H1 (cell line): ENCODE measurements at regions not wholly inside any gene's neighbourhood (a gene's known extent, or its start where the extent isn't known, plus 50 kb on each side); places are given as distances from the start of the nearest gene placed in this dataset.

ENCODE experiments used
- CHD1 ChIP-seq: IDR thresholded peaks from 2 replicates; pipeline ENCODE4 v1.6.1; 2012; ENCODE audit warnings: low read depth, low read length, improper control_type of control experiment
- CTCF ChIP-seq, 3 experiments: IDR thresholded peaks; 1 replicate in 2 of 3; 2 replicates in 1 of 3; pipeline versions ENCODE4 v1.5.1 to v1.6.1; 2011; ENCODE audit warnings: low read length in 3 of 3, mild to moderate bottlenecking in 3 of 3, inconsistent platforms in 2 of 3, low read depth in 1 of 3, moderate library complexity in 1 of 3; ENCODE audit not compliant: insufficient read depth in 1 of 3; ENCODE audit errors: control extremely low read depth in 1 of 3
- GTF2F1 ChIP-seq: IDR thresholded peaks from 2 replicates; pipeline ENCODE4 v1.6.1; 2012; ENCODE audit warnings: low read depth, low read length, improper control_type of control experiment, borderline replicate concordance
- MAFK ChIP-seq: IDR thresholded peaks from 2 replicates; pipeline ENCODE4 v1.6.1; 2012; ENCODE audit warnings: low read depth, mild to moderate bottlenecking, improper control_type of control experiment, low read length
- PHF8 ChIP-seq: fragments of 200-600 bp; sonication (generic); conservative IDR thresholded peaks from 2 replicates; pipeline ENCODE4 v1.7.1; 2012; ENCODE audit warnings: low read depth, mild to moderate bottlenecking, inconsistent platforms, low read length, moderate library complexity
- POLR2A ChIP-seq, 2 experiments: IDR thresholded peaks; 1 replicate in 1 of 2; 2 replicates in 1 of 2; pipeline ENCODE4 v1.6.1; 2011; ENCODE audit warnings: low read depth in 2 of 2, low read length in 2 of 2, mild to moderate bottlenecking in 2 of 2; ENCODE audit errors: control extremely low read depth in 1 of 2
- POLR2AphosphoS5 ChIP-seq: IDR thresholded peaks from 2 replicates; pipeline ENCODE4 v1.6.1; 2011; ENCODE audit warnings: low read depth, low read length
- RAD21 ChIP-seq, 2 experiments: IDR thresholded peaks in 1 of 2; conservative IDR thresholded peaks in 1 of 2; 2 replicates each; pipeline ENCODE4 v1.6.1; 2011; ENCODE audit warnings: low read depth in 2 of 2, low read length in 2 of 2, improper control_type of control experiment in 1 of 2, inconsistent platforms in 1 of 2, mild to moderate bottlenecking in 1 of 2, moderate library complexity in 1 of 2
- SP2 ChIP-seq: IDR thresholded peaks from 2 replicates; pipeline ENCODE4 v1.6.1; 2012; ENCODE audit warnings: mild to moderate bottlenecking, low read length, inconsistent platforms
- TAF1 ChIP-seq: IDR thresholded peaks from 2 replicates; pipeline ENCODE4 v1.6.1; 2011; ENCODE audit warnings: mild to moderate bottlenecking, low read depth, low read length

- no peak for TF ChIP-seq CTCF (IDR thresholded peaks at IDR 0.05; ENCODE audit: control extremely low read depth in 1 of 3, insufficient read depth in 1 of 3, low read depth in 1 of 3, low read length in 3 of 3)
- no peak for TF ChIP-seq TAF1
- no peak for TF ChIP-seq PHF8
- TF ChIP-seq RAD21 (IDR thresholded peaks at IDR 0.05 in 1 of 2, conservative IDR thresholded peaks at IDR 0.05 in 1 of 2; ENCODE audit: low read depth in 2 of 2, low read length in 2 of 2) = no peak
- no peak for TF ChIP-seq SP2
- no peak for TF ChIP-seq GTF2F1
- TF ChIP-seq MAFK = no peak
- no peak for TF ChIP-seq POLR2A (IDR thresholded peaks at IDR 0.05; ENCODE audit: control extremely low read depth in 1 of 2, low read depth in 2 of 2, low read length in 2 of 2)
- no peak for TF ChIP-seq CHD1
- TF ChIP-seq POLR2AphosphoS5 = no peak
These were observed 93.1 kb downstream of the GYPC start for GRCh38 chr2:126748929-126749518.
